Endothelial cell of umbilical vein (primary cell): ENCODE measurements at regions not wholly inside any gene's neighbourhood (a gene's known extent, or its start where the extent isn't known, plus 50 kb on each side); places are given as distances from the start of the nearest gene placed in this dataset.

ENCODE experiments used
- BruUV-seq: library from RNA; stranded (reverse); fragments of 400-500 nt; replicated peaks from 2 replicates; lab custom pipeline; 2021; lab: Mats Ljungman, UMichigan
- CTCF ChIA-PET: fragments of 300-600, 350-600 bp; sonication (Branson Sonifier 250); formaldehyde crosslinking; loops from one replicate; lab custom pipeline; 2021; ENCODE audit warnings: antibody characterized with exemption, inconsistent platforms; lab: Charles Lee
- POLR2A ChIA-PET: fragments of 300-600, 350-600 bp; sonication (Branson Sonifier 250); formaldehyde crosslinking; loops from one replicate; lab custom pipeline; 2021; ENCODE audit warnings: antibody characterized with exemption, inconsistent platforms; lab: Charles Lee
- DNase-seq: peaks from one replicate; pipeline ENCODE4 v3.0.0-alpha.2; 2011; ENCODE audit warnings: low read depth, low spot score
- FAIRE-seq: peaks from 2 replicates; lab custom pipeline; 2011; peaks lifted over from hg19 to GRCh38; lab: Jason Lieb, UNC
- H2AFZ ChIP-seq: 2 replicates; pipeline ENCODE4 v1.6.0; 2012; ENCODE audit warnings: low read depth, low read length, control low read depth, inconsistent platforms
- H3K27ac ChIP-seq: 2 replicates; pipeline ENCODE4 v1.5.1; 2011; ENCODE audit warnings: low read depth, mild to moderate bottlenecking, control low read depth, low read length, moderate library complexity; ENCODE audit not compliant: insufficient read depth
- H3K27me3 ChIP-seq, 2 experiments: 2 replicates each; pipeline versions ENCODE4 v1.6.0 to v1.6.1; 2011; ENCODE audit warnings: low read length in 2 of 2, mixed read lengths in 1 of 2; ENCODE audit not compliant: control insufficient read depth in 2 of 2, insufficient read depth in 2 of 2
- H3K36me3 ChIP-seq, 2 experiments: 2 replicates in 1 of 2; 3 replicates in 1 of 2; pipeline ENCODE4 v1.5.1; 2011; ENCODE audit warnings: low read length in 2 of 2, mild to moderate bottlenecking in 1 of 2, moderate library complexity in 1 of 2; ENCODE audit not compliant: control insufficient read depth in 2 of 2, insufficient read depth in 2 of 2; ENCODE audit errors: extremely low read depth in 1 of 2
- H3K4me1 ChIP-seq: 3 replicates; pipeline ENCODE4 v1.5.1; 2011; ENCODE audit warnings: mild to moderate bottlenecking, low read length; ENCODE audit not compliant: control insufficient read depth, insufficient read depth; ENCODE audit errors: extremely low read depth
- H3K4me2 ChIP-seq: 2 replicates; pipeline ENCODE4 v1.6.1; 2011; ENCODE audit warnings: low read length, control low read depth, mixed read lengths; ENCODE audit not compliant: insufficient read depth
- H3K4me3 ChIP-seq, 3 experiments: fragments of 200-600 bp in 1 of 3; sonication (generic), shearing (Covaris generic) in 1 of 3; replicated peaks in 1 of 3; 2 replicates each; pipeline ENCODE4 v1.5.1; 2011 to 2016; ENCODE audit warnings: control low read depth in 3 of 3, low read length in 3 of 3, mild to moderate bottlenecking in 2 of 3, inconsistent platforms in 1 of 3, low read depth in 1 of 3, moderate library complexity in 1 of 3; ENCODE audit not compliant: insufficient read depth in 1 of 3
- H3K79me2 ChIP-seq: 2 replicates; pipeline ENCODE4 v1.6.0; 2012; ENCODE audit warnings: low read length, inconsistent platforms; ENCODE audit not compliant: control insufficient read depth, insufficient read depth
- H3K9ac ChIP-seq: replicated peaks from 2 replicates; pipeline ENCODE3; 2011; ENCODE audit warnings: low read length, control low read depth; ENCODE audit not compliant: insufficient read depth; ENCODE audit errors: extremely low read depth
- H3K9me1 ChIP-seq: replicated peaks from 3 replicates; pipeline ENCODE4 v1.6.0; 2011; ENCODE audit warnings: mild to moderate bottlenecking, low read length; ENCODE audit not compliant: control insufficient read depth, insufficient read depth; ENCODE audit errors: extremely low read depth
- H3K9me3 ChIP-seq: replicated peaks from 2 replicates; pipeline ENCODE4 v1.5.1; 2012; ENCODE audit warnings: low read length, inconsistent platforms; ENCODE audit not compliant: control insufficient read depth, insufficient read depth
- H4K20me1 ChIP-seq: replicated peaks from 2 replicates; pipeline ENCODE3; 2011; ENCODE audit warnings: mild to moderate bottlenecking, low read length; ENCODE audit not compliant: control insufficient read depth, insufficient read depth; ENCODE audit errors: extremely low read depth
- EZH2 ChIP-seq: IDR thresholded peaks from 2 replicates; pipeline ENCODE4 v1.6.1; 2012; ENCODE audit warnings: borderline replicate concordance, low read depth, mild to moderate bottlenecking, moderate library complexity, low read length, inconsistent platforms; ENCODE audit not compliant: severe bottlenecking
- FOS ChIP-seq: IDR thresholded peaks from 2 replicates; pipeline ENCODE4 v1.6.1; 2011; ENCODE audit warnings: mild to moderate bottlenecking, low read length, moderate library complexity, borderline replicate concordance; ENCODE audit not compliant: insufficient read depth
- GATA2 ChIP-seq: IDR thresholded peaks from 2 replicates; pipeline ENCODE4 v1.7.0; 2011; ENCODE audit warnings: low read depth, mild to moderate bottlenecking, moderate library complexity, mixed read lengths, low read length; ENCODE audit not compliant: insufficient read length, insufficient read depth
- JUN ChIP-seq: IDR thresholded peaks from 2 replicates; pipeline ENCODE4 v1.6.1; 2011; ENCODE audit warnings: borderline replicate concordance, low read depth; ENCODE audit not compliant: insufficient read length, insufficient read depth
- MYC ChIP-seq: IDR thresholded peaks from one replicate; pipeline ENCODE4 v1.6.1; 2011; ENCODE audit warnings: mild to moderate bottlenecking, low read depth, low read length
- POLR2A ChIP-seq: IDR thresholded peaks from 2 replicates; pipeline ENCODE4 v1.6.1; 2012; ENCODE audit warnings: low read depth, mild to moderate bottlenecking, control low read depth, low read length
- POLR2AphosphoS5 ChIP-seq: IDR thresholded peaks from 2 replicates; pipeline ENCODE4 v1.6.1; 2012; ENCODE audit warnings: low read depth, mild to moderate bottlenecking, control low read depth, low read length, moderate library complexity; ENCODE audit not compliant: insufficient read depth
- dilution Hi-C: fragments of 300-500 bp; cut with MboI; formaldehyde crosslinking; loops from one replicate; pipeline ENCODE4 v1.15.0; 2019; ENCODE audit warnings: low sequenced_read_pairs; ENCODE audit not compliant: extremely low pct_ligation_motif_present
- intact Hi-C: fragments of 100-400 bp; cut with micrococcal nuclease; formaldehyde crosslinking; loops from one replicate; pipeline ENCODE4 v1.10.0; 2022
- TF ChIP-seq, protein P1 (sequence below): IDR thresholded peaks from 2 replicates; pipeline ENCODE4 v1.6.1; 2011; ENCODE audit not compliant: insufficient read depth, insufficient read length
- TF ChIP-seq, protein P2 (sequence below), 2 donors: IDR thresholded peaks; 1 replicate in 1 of 2; 2 replicates in 1 of 2; pipeline ENCODE4 v1.5.1; 2011; ENCODE audit warnings: low read length in 2 of 2, mild to moderate bottlenecking in 2 of 2, moderate library complexity in 2 of 2, control low read depth in 1 of 2, inconsistent platforms in 1 of 2, low read depth in 1 of 2; ENCODE audit not compliant: insufficient read depth in 1 of 2; ENCODE audit errors: extremely low read depth in 1 of 2

DNA sequence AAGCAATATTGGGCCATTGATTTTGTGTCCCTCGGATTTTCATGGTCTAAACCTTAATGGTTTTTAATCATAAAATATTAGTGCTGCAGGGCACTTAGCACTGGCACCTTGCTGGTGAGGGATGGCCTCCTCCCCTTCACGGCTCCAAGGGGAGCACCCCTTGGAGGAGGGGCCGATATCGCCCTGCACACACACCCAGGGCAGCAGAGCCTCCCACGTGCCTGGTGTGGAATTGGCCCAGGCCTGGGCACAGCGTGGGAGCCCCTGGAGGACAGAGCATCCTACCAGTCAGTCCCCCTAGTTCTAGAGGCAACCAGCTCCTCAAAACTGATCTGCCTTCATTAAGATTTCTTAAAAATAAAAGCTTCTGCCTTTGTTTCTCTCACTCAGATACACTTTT lies 90.7 kb upstream of the CSF3R start:
- no TSS peak for BruUV-seq
- no peaks in the 10 kb centered on the region for H4K20me1 ChIP-seq
- ChIA-PET CTCF (interaction anchor here (1.0 to 1.7 kb wide), 4 partner anchors 14 to 861 kb away, joined by 3 to 5 read pairs (median 3); no protein-coding TSS in a partner anchor), POLR2A (no interaction called here)
- H3K4me3 ChIP-seq, result no peak overlapping the region
- TF ChIP-seq, protein P1, sequence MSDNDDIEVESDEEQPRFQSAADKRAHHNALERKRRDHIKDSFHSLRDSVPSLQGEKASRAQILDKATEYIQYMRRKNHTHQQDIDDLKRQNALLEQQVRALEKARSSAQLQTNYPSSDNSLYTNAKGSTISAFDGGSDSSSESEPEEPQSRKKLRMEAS, result no peak
- TF ChIP-seq MYC, result no peak
- no peak for TF ChIP-seq FOS
- TF ChIP-seq GATA2, result no peak
- no peak for TF ChIP-seq EZH2
- no peak for TF ChIP-seq POLR2A
- TF ChIP-seq, protein P2, sequence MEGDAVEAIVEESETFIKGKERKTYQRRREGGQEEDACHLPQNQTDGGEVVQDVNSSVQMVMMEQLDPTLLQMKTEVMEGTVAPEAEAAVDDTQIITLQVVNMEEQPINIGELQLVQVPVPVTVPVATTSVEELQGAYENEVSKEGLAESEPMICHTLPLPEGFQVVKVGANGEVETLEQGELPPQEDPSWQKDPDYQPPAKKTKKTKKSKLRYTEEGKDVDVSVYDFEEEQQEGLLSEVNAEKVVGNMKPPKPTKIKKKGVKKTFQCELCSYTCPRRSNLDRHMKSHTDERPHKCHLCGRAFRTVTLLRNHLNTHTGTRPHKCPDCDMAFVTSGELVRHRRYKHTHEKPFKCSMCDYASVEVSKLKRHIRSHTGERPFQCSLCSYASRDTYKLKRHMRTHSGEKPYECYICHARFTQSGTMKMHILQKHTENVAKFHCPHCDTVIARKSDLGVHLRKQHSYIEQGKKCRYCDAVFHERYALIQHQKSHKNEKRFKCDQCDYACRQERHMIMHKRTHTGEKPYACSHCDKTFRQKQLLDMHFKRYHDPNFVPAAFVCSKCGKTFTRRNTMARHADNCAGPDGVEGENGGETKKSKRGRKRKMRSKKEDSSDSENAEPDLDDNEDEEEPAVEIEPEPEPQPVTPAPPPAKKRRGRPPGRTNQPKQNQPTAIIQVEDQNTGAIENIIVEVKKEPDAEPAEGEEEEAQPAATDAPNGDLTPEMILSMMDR (IDR thresholded peaks at IDR 0.05; ENCODE audit: extremely low read depth in 1 of 2, insufficient read depth in 1 of 2, low read depth in 1 of 2, low read length in 2 of 2), result no peak
- TF ChIP-seq POLR2AphosphoS5, result no peak
- no peak for TF ChIP-seq JUN
- no peak for DNase-seq
- no peak overlapping the region for H2AFZ ChIP-seq
- no peaks in the 10 kb centered on the region for H3K79me2 ChIP-seq
- no peak for FAIRE-seq
- dilution Hi-C loops (no loop called here), intact Hi-C loops (no loop called here)
- H3K4me2 ChIP-seq, result no peak overlapping the region
- no peaks in the 10 kb centered on the region for H3K9me1 ChIP-seq
- no peaks in the 10 kb centered on the region for H3K27me3 ChIP-seq
- no peak overlapping the region for H3K9ac ChIP-seq
- H3K9me3 ChIP-seq, result no peaks in the 10 kb centered on the region
- no peaks in the 10 kb centered on the region for H3K4me1 ChIP-seq
- H3K36me3 ChIP-seq, result no peaks in the 10 kb centered on the region
- no peak overlapping the region for H3K27ac ChIP-seq
